HG02938 (cell line): ENCODE measurements at regions not wholly inside any gene's neighbourhood (a gene's known extent, or its start where the extent isn't known, plus 50 kb on each side); places are given as distances from the start of the nearest gene placed in this dataset.

Source experiments
- ATAC-seq: cut with Tn5 transposase; IDR thresholded peaks from one replicate; pipeline ENCODE4 v1.9.1; 2021; ENCODE audit warnings: mild to moderate bottlenecking, moderate library complexity; ENCODE audit not compliant: unreplicated experiment

GRCh38 chr22:49302530-49302929, 525.1 kb downstream of the BRD1 start:
- ATAC-seq = no peak

- no peak for ATAC-seq
These were observed 525.6 kb downstream of the BRD1 start for GRCh38 chr22:49302150-49302460.

GRCh38 chr22:49301398-49302149, 526.1 kb downstream of the BRD1 start:
- ATAC-seq = no peak

GRCh38 chr22:49300951-49301397, 526.7 kb downstream of the BRD1 start:
- no peak for ATAC-seq

GRCh38 chr22:49300241-49300640, 527.4 kb downstream of the BRD1 start:
- ATAC-seq = no peak

- no peak for ATAC-seq
These were observed 527.8 kb downstream of the BRD1 start for GRCh38 chr22:49299821-49300231.

GRCh38 chr22:49298834-49299750, 528.6 kb downstream of the BRD1 start:
- no peak for ATAC-seq

- no peak for ATAC-seq
These were observed 529.6 kb downstream of the BRD1 start for GRCh38 chr22:49297871-49298721.

- ATAC-seq = no peak
These were observed 530.3 kb downstream of the BRD1 start for GRCh38 chr22:49297286-49297870.

- ATAC-seq = no peak
These were observed 531.1 kb downstream of the BRD1 start for GRCh38 chr22:49296561-49296960.

- ATAC-seq = no peak
These were observed 531.7 kb downstream of the BRD1 start for GRCh38 chr22:49295851-49296560.

GRCh38 chr22:49295465-49295743, 532.3 kb downstream of the BRD1 start:
- ATAC-seq = no peak

GRCh38 chr22:49294656-49295464, 532.8 kb downstream of the BRD1 start:
- no peak for ATAC-seq

- ATAC-seq = no peak
These were observed 534.8 kb downstream of the BRD1 start for GRCh38 chr22:49292909-49293308.

- no peak for ATAC-seq
These were observed 535.9 kb downstream of the BRD1 start for GRCh38 chr22:49291781-49292180.

GRCh38 chr22:49291169-49291568, 536.5 kb downstream of the BRD1 start:
- ATAC-seq = no peak

- ATAC-seq = no peak
These were observed 537.0 kb downstream of the BRD1 start for GRCh38 chr22:49290711-49291110.

- ATAC-seq = no peak
These were observed 537.6 kb downstream of the BRD1 start for GRCh38 chr22:49289822-49290679.
